H4 (cell line): ENCODE measurements at regions not wholly inside any gene's neighbourhood (a gene's known extent, or its start where the extent isn't known, plus 50 kb on each side); places are given as distances from the start of the nearest gene placed in this dataset.

Source experiments
- DNase-seq: peaks from one replicate; pipeline ENCODE4 v3.0.0-alpha.2; 2015; ENCODE audit warnings: low spot score

GRCh38 chr11:112355726-112356125, 95.1 kb upstream of the PLET1 start:
- peak; percentile 63 for DNase-seq

- DNase-seq, result no peak
These were observed 96.8 kb upstream of the PLET1 start for GRCh38 chr11:112357488-112357887.

GRCh38 chr11:112361396-112361795, 100.7 kb upstream of the PLET1 start:
- DNase-seq, result no peak

- DNase-seq, result no peak
These were observed 102.9 kb upstream of the PLET1 start for GRCh38 chr11:112363527-112363926.

GRCh38 chr11:112364962-112365481, 104.4 kb upstream of the PLET1 start:
- DNase-seq, result peak; percentile 79

- DNase-seq, result no peak
These were observed 105.4 kb upstream of the PLET1 start for GRCh38 chr11:112366012-112366411.

GRCh38 chr11:112366777-112367176, 106.1 kb upstream of the PLET1 start:
- peak; percentile 34 for DNase-seq

GRCh38 chr11:112367461-112367860, 106.8 kb upstream of the PLET1 start:
- DNase-seq, result no peak

- no peak for DNase-seq
These were observed 107.2 kb upstream of the PLET1 start for GRCh38 chr11:112367895-112368294.

GRCh38 chr11:112368381-112368780, 107.7 kb upstream of the PLET1 start:
- DNase-seq, result no peak

GRCh38 chr11:112369374-112369773, 108.7 kb upstream of the PLET1 start:
- no peak for DNase-seq

GRCh38 chr11:112369916-112370315, 109.3 kb upstream of the PLET1 start:
- DNase-seq, result no peak

GRCh38 chr11:112374486-112375140, 114.0 kb upstream of the PLET1 start:
- DNase-seq, result no peak

- DNase-seq, result no peak
These were observed 117.3 kb upstream of the PLET1 start for GRCh38 chr11:112377946-112378345.

GRCh38 chr11:112380464-112380863, 119.8 kb upstream of the PLET1 start:
- DNase-seq, result no peak

GRCh38 chr11:112381578-112381977, 120.9 kb upstream of the PLET1 start:
- no peak for DNase-seq

GRCh38 chr11:112382561-112382960, 121.9 kb upstream of the PLET1 start:
- DNase-seq, result no peak

GRCh38 chr11:112388496-112388895, 127.8 kb upstream of the PLET1 start:
- no peak for DNase-seq

GRCh38 chr11:112391086-112391485, 130.4 kb upstream of the PLET1 start:
- DNase-seq, result no peak

GRCh38 chr11:112392904-112393303, 132.2 kb upstream of the PLET1 start:
- DNase-seq, result no peak

- no peak for DNase-seq
These were observed 133.6 kb upstream of the PLET1 start for GRCh38 chr11:112394304-112394703.

GRCh38 chr11:112396076-112396475, 135.4 kb upstream of the PLET1 start:
- no peak for DNase-seq

- DNase-seq, result no peak
These were observed 138.3 kb upstream of the PLET1 start for GRCh38 chr11:112398798-112399478.
